ENCODE measurements at regions not wholly inside any gene's neighbourhood (a gene's known extent, or its start where the extent isn't known, plus 50 kb on each side); places are given as distances from the start of the nearest gene placed in this dataset.

GRCh38 chr12:127077262-127078045 is 1189.5 kb upstream of the TMEM132C start:
- DNase-seq, result no peak

GRCh38 chr12:127078577-127079350 is 1188.2 kb upstream of the TMEM132C start:
- DNase-seq, result no peak

- no peak for DNase-seq
These were observed 1187.3 kb upstream of the TMEM132C start for GRCh38 chr12:127079636-127080035.

- DNase-seq, result no peak
These were observed 1185.9 kb upstream of the TMEM132C start for GRCh38 chr12:127081058-127081457.

- no peak for DNase-seq
These were observed 1183.7 kb upstream of the TMEM132C start for GRCh38 chr12:127083008-127083949.

- DNase-seq, result no peak
These were observed 1165.9 kb upstream of the TMEM132C start for GRCh38 chr12:127101076-127101475.

GRCh38 chr12:127106041-127106440 is 1160.9 kb upstream of the TMEM132C start:
- DNase-seq, result no peak

GRCh38 chr12:127106697-127107096 is 1160.3 kb upstream of the TMEM132C start:
- DNase-seq, result no peak

GRCh38 chr12:127107744-127108143 is 1159.2 kb upstream of the TMEM132C start:
- DNase-seq, result no peak

GRCh38 chr12:127108360-127109215 is 1158.4 kb upstream of the TMEM132C start:
- peak; percentile 66 for DNase-seq

- no peak for DNase-seq
These were observed 1153.0 kb upstream of the TMEM132C start for GRCh38 chr12:127113945-127114344.

- DNase-seq, result no peak
These were observed 1151.4 kb upstream of the TMEM132C start for GRCh38 chr12:127115468-127116035.

GRCh38 chr12:127118251-127118650 is 1148.7 kb upstream of the TMEM132C start:
- no peak for DNase-seq

- DNase-seq, result no peak
These were observed 1147.3 kb upstream of the TMEM132C start for GRCh38 chr12:127119600-127120140.

- DNase-seq, result no peak
These were observed 1146.1 kb upstream of the TMEM132C start for GRCh38 chr12:127120851-127121250.

GRCh38 chr12:127121494-127122084 is 1145.4 kb upstream of the TMEM132C start:
- no peak for DNase-seq

- DNase-seq, result peak; percentile 55
These were observed 1141.2 kb upstream of the TMEM132C start for GRCh38 chr12:127125607-127126259.

- DNase-seq, result no peak
These were observed 1140.7 kb upstream of the TMEM132C start for GRCh38 chr12:127126260-127126628.

- no peak for DNase-seq
These were observed 1139.1 kb upstream of the TMEM132C start for GRCh38 chr12:127127897-127128296.

GRCh38 chr12:127130506-127131124 is 1136.4 kb upstream of the TMEM132C start:
- DNase-seq, result no peak

All from stimulated activated CD8-positive, alpha-beta memory T cell treated with anti-CD3 and anti-CD28 coated beads, Interleukin-4, amount 100 ng/mL, for 48 hours (primary cell).